ENCODE measurements at regions not wholly inside any gene's neighbourhood (a gene's known extent, or its start where the extent isn't known, plus 50 kb on each side); places are given as distances from the start of the nearest gene placed in this dataset.
"Not testable (repeated sequence)": the region's sequence is repeated elsewhere in the genome, so short reads cannot be mapped to it uniquely, and the experiment has no call there.

GRCh38 chr3:110886222-110886893 is 185.3 kb upstream of the NECTIN3 start:
- no peak overlapping the region for H3K4me3 Mint-ChIP-seq
- H3K9me3 Mint-ChIP-seq = no peaks in the 10 kb centered on the region
- no peaks in the 10 kb centered on the region for H3K27me3 Mint-ChIP-seq (ENCODE audit: insufficient read depth)
- H3K27ac Mint-ChIP-seq = no peak overlapping the region
- H3K36me3 Mint-ChIP-seq (ENCODE audit: low read depth) = no peaks in the 10 kb centered on the region
- no peak for DNase-seq
- H3K4me1 Mint-ChIP-seq (ENCODE audit: low read depth) = no peaks in the 10 kb centered on the region
- TF ChIP-seq CTCF (IDR thresholded peaks at IDR 0.05) = no peak

- Mint-ChIP-seq H3K36me3 (ENCODE audit: low read depth) (no peaks in the 10 kb centered on the region), H3K4me1 (ENCODE audit: low read depth) (no peaks in the 10 kb centered on the region), H3K9me3 (no peaks in the 10 kb centered on the region), H3K27me3 (ENCODE audit: insufficient read depth) (no peaks in the 10 kb centered on the region), H3K4me3 (no peak overlapping the region), H3K27ac (no peak overlapping the region)
- no peak for TF ChIP-seq CTCF (IDR thresholded peaks at IDR 0.05)
- DNase-seq = no peak
These were observed 184.4 kb upstream of the NECTIN3 start for GRCh38 chr3:110887176-110887575.

GRCh38 chr3:110888625-110889375 is 182.8 kb upstream of the NECTIN3 start:
- H3K27me3 Mint-ChIP-seq (ENCODE audit: insufficient read depth); H3K9me3 Mint-ChIP-seq; H3K4me1 Mint-ChIP-seq (ENCODE audit: low read depth); H3K27ac Mint-ChIP-seq; H3K36me3 Mint-ChIP-seq (ENCODE audit: low read depth); DNase-seq; H3K4me3 Mint-ChIP-seq: not testable (repeated sequence)

- H3K4me3 Mint-ChIP-seq; H3K9me3 Mint-ChIP-seq; H3K4me1 Mint-ChIP-seq (ENCODE audit: low read depth); DNase-seq; H3K27ac Mint-ChIP-seq; H3K27me3 Mint-ChIP-seq (ENCODE audit: insufficient read depth); H3K36me3 Mint-ChIP-seq (ENCODE audit: low read depth): not testable (repeated sequence)
These were observed 182.3 kb upstream of the NECTIN3 start for GRCh38 chr3:110889376-110889699.

GRCh38 chr3:110894574-110894973 is 177.0 kb upstream of the NECTIN3 start:
- Mint-ChIP-seq H3K27ac (no peak overlapping the region), H3K36me3 (ENCODE audit: low read depth) (no peaks in the 10 kb centered on the region), H3K4me3 (no peak overlapping the region), H3K4me1 (ENCODE audit: low read depth) (peaks cover 14% of the 10 kb centered on the region), H3K9me3 (no peaks in the 10 kb centered on the region), H3K27me3 (ENCODE audit: insufficient read depth) (no peaks in the 10 kb centered on the region)
- peak; percentile 27 for DNase-seq
- no peak for TF ChIP-seq CTCF (IDR thresholded peaks at IDR 0.05)

GRCh38 chr3:110895054-110895453 is 176.6 kb upstream of the NECTIN3 start:
- H3K4me1 Mint-ChIP-seq (ENCODE audit: low read depth) = peaks cover 14% of the 10 kb centered on the region
- H3K27me3 Mint-ChIP-seq (ENCODE audit: insufficient read depth) = no peaks in the 10 kb centered on the region
- no peaks in the 10 kb centered on the region for H3K36me3 Mint-ChIP-seq (ENCODE audit: low read depth)
- H3K27ac Mint-ChIP-seq = no peak overlapping the region
- no peak for DNase-seq
- no peak overlapping the region for H3K4me3 Mint-ChIP-seq
- no peak for TF ChIP-seq CTCF (IDR thresholded peaks at IDR 0.05)
- H3K9me3 Mint-ChIP-seq = no peaks in the 10 kb centered on the region

Measured in HFFc6 (cell line).